Gastrocnemius medialis (tissue), 4 donors: ENCODE measurements at regions not wholly inside any gene's neighbourhood (a gene's known extent, or its start where the extent isn't known, plus 50 kb on each side); places are given as distances from the start of the nearest gene placed in this dataset.
"Not testable (repeated sequence)": the region's sequence is repeated elsewhere in the genome, so short reads cannot be mapped to it uniquely, and the experiment has no call there.

Experiments
- POLR2A ChIP-seq, 2 donors: fragments of 450-650 bp; IDR thresholded peaks; one replicate each; pipeline ENCODE4 v1.6.1; 2017; ENCODE audit warnings: antibody characterized with exemption in 2 of 2, mild to moderate bottlenecking in 2 of 2, moderate library complexity in 2 of 2
- TF ChIP-seq, protein P1 (sequence below), 5 experiments: fragments of 450-650 bp in 3 of 5; fragments of 200-600 bp in 2 of 5; sonication (generic) in 2 of 5; IDR thresholded peaks in 4 of 5; conservative IDR thresholded peaks in 1 of 5; 1 replicate in 4 of 5; 2 replicates in 1 of 5; pipeline ENCODE4 v1.5.1; 2016 to 2019; ENCODE audit warnings: antibody characterized with exemption in 5 of 5, mild to moderate bottlenecking in 3 of 5, moderate library complexity in 3 of 5

DNA sequence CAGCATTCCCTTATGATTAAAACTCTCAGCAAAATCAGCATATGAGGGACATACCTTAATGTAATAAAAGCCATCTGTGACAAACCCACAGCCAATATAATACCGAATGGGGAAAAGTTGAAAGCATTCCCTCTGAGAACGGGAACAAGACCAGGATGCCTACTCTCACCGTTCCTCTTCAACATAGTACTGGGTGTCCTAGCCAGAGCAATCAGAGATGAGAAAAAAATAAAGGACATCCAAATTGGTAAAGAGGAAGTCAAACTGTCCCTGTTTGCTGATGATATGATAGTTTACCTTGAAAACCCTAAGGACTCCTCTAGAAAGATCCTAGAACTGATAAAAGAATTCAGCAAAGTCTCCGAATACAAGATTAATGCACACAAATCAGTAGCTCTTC, 141.6 kb upstream of the MAN1A1 start:
- TF ChIP-seq, protein P1, sequence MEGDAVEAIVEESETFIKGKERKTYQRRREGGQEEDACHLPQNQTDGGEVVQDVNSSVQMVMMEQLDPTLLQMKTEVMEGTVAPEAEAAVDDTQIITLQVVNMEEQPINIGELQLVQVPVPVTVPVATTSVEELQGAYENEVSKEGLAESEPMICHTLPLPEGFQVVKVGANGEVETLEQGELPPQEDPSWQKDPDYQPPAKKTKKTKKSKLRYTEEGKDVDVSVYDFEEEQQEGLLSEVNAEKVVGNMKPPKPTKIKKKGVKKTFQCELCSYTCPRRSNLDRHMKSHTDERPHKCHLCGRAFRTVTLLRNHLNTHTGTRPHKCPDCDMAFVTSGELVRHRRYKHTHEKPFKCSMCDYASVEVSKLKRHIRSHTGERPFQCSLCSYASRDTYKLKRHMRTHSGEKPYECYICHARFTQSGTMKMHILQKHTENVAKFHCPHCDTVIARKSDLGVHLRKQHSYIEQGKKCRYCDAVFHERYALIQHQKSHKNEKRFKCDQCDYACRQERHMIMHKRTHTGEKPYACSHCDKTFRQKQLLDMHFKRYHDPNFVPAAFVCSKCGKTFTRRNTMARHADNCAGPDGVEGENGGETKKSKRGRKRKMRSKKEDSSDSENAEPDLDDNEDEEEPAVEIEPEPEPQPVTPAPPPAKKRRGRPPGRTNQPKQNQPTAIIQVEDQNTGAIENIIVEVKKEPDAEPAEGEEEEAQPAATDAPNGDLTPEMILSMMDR (IDR thresholded peaks at IDR 0.05 in 4 of 5, conservative IDR thresholded peaks at IDR 0.05 in 1 of 5), result not testable (repeated sequence)
- not testable (repeated sequence) for TF ChIP-seq POLR2A (IDR thresholded peaks at IDR 0.05)
